ENCODE measurements at regions not wholly inside any gene's neighbourhood (a gene's known extent, or its start where the extent isn't known, plus 50 kb on each side); places are given as distances from the start of the nearest gene placed in this dataset.
"Not testable (repeated sequence)": the region's sequence is repeated elsewhere in the genome, so short reads cannot be mapped to it uniquely, and the experiment has no call there.

DNA sequence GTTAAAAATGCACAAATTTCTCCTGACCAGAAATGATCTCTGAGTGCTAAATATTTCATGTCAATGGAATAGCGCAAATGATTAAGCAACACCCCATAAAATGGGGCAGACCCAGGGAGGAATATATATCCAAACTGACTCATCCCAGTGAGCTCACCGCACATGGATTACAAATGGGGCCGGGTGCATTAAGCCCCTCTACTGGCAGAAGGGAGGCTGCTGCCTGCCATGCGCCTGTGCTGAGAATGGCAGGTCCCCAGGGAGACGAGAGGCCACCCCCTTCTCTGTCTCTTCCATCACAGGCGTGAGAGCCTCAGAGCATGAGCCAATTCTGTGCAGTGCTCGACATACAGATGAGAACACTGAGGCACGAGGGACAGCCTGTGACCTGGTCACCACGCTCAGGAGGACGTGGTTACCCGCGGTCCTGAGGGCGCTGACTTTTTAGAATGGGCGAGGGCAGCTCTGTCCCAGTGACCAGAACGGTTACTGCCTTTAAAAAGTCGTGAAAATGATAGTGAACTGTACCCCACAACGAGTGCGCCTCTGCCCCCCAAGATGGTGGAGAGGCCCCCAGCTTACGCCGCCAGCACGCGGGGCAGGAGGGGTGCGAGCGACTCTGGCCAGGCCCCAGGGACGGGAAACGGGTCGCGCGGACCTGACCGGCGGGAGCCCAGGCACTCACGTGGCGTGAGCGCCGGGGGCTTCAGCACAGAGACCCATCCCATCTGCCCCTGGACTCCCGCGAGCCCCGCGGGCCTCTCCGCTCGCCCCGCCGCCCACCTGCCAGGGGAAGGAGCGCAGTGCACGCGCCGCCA is 130.2 kb upstream of the ALDH3B2 start:
- DNase-seq (ENCODE audit: low read depth): not testable (repeated sequence)

DNA sequence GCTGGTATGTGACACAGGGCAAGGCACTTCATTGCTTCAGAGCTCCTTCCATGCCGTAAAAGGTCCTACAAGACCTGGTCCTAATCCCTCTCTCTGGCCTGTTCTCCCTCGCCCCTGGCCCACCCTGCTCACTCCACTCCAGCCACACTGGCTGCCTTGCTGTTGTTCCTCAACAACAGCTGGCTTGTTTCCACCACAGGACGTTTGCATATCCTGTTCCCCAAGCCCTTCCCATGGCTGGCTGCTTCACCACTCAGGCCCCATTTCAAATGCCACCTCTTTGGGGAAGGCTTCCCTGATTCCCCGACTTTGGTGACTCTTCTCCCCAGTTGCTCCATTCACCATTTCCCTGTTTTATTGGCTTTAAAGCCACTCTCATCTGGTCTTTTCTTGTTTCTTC is 129.1 kb upstream of the ALDH3B2 start:
- DNase-seq (ENCODE audit: low read depth): not testable (repeated sequence)

DNA sequence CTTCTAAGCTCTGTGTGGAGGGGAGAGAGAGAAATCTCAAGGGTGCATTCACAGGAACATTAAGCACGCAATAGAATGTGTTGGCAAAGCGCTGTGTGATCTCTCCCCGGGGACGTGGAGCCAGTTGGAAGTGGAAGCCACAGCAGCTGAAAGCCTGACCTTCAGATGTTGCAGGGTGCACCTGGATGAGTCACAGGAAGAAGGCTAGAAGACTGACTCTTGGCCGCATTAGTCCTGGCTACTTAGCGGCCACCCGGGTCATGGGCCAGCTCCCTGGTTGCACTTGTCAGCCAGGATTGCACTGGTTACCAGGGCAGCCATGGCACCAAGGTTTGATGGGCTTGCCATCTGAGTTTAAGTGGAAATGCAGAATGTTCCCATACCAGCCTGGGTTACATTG is 128.6 kb upstream of the ALDH3B2 start:
- not testable (repeated sequence) for DNase-seq (ENCODE audit: low read depth)

DNA sequence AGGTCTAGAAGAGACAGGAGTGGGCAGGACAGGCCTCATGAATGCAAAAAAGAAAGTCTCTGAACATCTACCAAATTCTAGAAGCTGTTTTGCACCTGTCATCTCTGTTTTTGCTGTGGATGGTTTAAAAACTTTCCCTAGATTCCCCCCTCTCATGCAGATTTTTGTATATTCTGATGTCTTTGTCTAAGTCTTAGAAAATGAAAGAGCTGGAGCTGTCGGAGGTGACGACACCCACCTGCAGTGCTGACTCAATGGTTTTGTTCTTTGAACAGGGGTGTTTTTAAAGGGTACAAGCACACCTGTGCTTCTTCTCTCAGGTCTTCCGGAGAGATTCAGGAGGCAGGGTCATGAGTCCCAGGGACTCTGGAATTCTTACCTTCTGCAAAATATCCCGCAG is 128.2 kb upstream of the ALDH3B2 start:
- not testable (repeated sequence) for DNase-seq (ENCODE audit: low read depth)

DNA sequence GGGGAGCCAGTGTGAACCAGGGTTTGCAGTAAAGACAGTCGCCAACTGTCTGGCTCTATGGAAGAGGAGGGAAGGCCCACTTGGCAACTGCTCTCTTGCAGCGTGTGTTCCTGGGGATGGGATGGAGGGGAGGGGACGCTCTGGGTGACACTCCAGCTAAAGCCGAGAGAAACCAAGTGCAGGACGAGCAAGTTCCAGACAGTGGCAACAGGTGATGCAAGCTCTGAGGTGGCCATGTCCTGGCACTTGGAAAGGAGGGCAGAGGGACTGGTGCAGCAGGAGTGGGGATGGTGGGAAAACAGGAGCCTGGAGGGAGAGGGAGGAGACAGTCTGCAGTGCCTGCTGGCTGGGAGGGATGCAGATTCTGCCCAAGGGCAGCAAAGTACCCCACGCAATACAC is 127.0 kb upstream of the ALDH3B2 start:
- not testable (repeated sequence) for DNase-seq (ENCODE audit: low read depth)

DNA sequence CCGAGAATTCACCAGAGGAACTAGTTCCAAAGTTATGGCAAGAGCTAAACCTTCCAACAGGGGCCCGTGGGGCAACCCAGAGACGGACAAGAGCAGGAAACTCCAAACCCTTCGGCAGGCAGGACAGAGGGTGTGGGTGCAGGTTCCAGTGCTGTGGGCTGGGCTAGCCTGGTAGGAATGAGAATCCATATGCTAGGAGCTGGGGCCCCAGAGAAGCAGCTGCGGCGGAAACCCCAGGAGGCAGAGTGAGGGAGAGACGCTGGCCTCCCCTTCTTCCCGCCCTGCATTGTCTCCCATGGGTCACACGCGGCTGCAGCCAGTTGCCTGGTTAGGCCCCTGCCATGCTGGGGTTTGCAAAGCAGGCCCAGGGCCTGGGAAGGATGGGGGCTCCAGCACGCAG is 126.2 kb upstream of the ALDH3B2 start:
- DNase-seq (ENCODE audit: low read depth): not testable (repeated sequence)

DNA sequence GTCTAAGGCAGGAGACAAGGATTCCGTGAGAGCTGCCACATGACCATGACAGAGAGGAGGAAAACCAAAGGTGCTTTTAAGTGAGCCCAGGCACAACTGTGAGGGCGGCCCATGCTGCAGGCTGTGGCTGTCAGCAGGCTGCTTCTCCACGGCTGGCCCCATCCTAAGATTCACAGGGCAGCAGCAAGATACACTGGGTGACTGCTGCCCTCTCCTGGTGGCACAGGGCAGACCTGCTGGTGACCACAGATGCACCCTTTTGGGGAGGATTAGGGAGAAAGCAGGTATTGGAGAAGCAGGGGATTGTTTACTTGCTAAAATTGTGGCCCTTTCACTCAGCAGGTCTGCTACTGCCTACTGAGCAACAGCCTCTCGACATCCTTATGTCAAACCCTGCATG is 125.4 kb upstream of the ALDH3B2 start:
- DNase-seq (ENCODE audit: low read depth): not testable (repeated sequence)

DNA sequence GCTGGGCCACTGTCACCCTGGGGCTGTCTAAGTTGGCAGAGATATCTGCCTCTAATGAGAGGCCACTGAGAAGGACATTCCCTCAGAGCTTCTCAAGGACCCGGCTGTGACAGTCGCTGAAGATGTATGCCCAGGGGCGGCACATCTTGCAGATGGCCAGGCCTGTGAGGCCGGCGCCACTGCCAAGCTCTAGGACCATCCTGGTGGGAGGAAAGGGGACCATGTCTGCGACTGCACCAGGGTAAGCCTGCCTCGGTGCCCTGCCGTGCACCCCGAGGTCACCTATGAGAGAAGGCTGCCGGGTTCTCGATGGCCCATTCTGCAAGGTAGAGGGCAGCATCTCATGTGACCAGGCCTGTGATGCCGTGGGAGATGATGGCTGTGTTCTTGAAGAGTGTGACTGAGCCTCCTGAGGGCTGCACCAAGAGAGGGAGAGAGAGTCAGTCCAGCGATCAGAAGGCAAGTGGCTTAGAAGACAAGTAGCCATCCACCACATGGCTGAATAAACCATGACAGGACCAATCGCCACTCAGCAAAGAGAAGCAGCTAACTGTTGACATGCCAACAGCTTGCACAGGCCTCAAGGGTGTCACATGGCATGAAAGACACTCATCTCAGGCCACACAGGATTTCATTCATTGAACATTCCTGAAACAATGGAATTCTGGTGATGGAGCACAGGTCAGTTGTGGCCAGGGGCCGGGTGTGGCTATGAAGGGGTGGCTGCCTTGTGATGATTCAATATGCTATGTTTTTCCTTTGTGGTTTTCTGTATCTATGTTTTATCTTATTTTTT is 123.5 kb upstream of the ALDH3B2 start:
- DNase-seq (ENCODE audit: low read depth): not testable (repeated sequence)

DNA sequence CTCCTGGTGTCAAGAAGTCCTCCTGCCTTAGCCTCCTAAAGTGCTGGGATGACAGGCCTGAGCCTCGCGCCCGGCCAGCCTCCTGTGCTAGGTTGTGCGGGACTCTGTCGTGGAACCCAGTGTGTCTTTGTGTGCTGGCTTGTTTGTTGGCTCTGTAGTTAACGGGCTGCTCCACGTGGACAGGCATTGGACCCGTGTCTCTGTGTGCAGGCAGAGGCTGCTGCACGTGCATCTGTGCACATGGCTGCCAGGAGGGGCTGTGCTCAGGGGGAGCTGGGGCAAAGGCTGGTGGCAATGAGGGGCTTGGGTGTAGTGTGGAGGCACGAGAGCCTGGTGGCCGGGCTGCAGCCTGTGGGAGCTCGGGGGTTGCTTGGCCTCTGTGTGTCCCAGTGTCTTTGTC is 121.3 kb upstream of the ALDH3B2 start:
- no peak for DNase-seq (ENCODE audit: low read depth)

DNA sequence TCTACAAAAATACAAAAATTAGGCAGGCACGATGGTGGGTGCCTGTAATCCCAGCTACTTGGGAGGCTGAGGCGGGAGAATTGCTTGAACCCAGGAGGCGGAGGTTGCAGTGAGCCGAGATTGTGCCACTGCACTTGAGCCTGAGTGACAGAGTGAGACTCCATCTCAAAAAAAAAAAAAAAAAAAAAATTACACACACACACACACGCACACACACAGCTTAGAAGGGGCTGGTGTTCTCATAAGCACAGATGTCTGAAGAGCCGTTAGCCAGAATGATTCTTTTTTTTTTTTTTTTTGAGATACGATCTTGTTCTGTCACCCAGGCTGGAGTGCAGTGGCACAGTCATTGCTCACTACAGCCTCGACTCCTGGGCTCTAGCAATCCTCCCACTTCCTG is 119.3 kb upstream of the ALDH3B2 start:
- DNase-seq (ENCODE audit: low read depth): not testable (repeated sequence)

DNA sequence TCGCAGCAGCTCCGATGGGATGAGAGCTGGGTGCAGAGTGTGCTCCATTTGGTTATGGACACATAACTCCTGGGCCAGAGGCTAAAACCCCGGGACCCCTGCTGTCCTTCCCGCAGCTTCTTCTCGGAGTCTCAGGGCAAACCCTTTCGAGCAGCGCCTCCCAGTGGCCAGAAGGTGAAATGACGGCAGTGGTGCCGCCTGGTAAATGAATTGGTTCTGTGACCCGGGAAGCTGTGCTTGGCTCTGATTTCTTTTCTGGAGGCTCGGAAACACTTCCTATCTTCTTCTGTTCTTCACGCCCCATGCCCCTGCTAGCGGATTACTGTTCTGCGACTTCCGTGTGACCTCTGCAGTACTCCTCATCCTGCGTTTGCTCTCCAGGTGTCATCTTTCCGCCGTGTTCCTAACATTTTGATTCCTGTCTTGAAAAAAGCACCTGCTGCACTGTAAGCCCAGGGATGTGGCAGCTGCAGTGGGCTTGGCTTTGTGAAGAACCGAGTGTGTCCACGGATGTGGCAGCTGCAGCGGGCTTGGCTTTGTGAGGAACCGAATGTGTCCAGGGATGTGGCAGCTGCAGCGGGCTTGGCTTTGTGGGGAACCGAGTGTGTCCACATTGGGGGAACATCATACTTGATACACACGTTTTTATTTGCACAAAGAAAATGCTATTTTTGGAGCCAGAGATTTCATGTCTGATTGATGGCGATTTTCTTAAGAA is 118.0 kb upstream of the ALDH3B2 start:
- peak; percentile 15 for DNase-seq (ENCODE audit: low read depth)

DNA sequence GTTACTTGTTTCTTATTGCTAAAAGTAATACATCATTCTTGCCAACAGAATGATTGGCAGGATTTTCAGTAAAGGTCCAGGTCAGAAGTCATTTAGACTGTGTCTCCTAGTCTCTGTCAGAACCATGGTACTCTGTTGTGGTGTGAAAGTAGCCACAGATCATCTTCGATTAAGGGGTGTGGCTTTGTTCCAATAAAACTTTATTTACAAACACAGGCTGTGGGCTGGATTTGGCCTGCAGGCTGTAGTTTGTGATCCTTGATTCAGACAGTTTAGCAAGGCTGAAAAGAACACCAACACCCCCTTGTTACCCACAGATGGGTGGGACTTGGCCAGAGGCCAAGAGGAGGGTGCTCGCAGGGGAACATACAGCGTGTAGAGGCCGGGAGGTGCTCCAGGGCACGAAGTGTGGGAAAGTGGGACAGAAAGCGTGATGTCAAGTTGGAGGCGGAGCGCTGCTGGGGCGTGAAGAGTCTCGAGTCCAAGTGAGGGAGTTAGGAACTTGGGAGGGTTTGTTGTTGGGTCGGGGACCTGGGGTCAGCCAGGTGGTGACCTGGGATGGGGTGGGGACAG is 117.3 kb upstream of the ALDH3B2 start:
- DNase-seq (ENCODE audit: low read depth): not testable (repeated sequence)

DNA sequence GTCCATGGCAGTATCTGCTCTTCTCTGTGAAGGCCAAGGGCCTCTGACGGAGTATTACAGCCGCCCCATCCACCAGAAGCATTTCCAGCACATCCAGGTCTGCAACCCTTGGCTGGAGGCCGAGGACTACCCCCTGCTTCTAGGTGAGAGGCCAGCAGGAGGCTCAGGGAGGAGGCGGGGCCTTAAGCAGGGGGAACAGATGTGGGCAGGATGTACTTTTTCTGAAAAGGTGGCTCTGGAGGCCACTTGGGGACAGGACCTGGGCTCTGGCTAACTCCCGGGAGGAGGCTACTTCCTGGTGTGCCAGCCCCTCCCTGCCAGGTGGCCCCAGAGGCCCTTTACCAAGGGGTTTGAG is 113.9 kb upstream of the ALDH3B2 start:
- DNase-seq (ENCODE audit: low read depth): not testable (repeated sequence)

DNA sequence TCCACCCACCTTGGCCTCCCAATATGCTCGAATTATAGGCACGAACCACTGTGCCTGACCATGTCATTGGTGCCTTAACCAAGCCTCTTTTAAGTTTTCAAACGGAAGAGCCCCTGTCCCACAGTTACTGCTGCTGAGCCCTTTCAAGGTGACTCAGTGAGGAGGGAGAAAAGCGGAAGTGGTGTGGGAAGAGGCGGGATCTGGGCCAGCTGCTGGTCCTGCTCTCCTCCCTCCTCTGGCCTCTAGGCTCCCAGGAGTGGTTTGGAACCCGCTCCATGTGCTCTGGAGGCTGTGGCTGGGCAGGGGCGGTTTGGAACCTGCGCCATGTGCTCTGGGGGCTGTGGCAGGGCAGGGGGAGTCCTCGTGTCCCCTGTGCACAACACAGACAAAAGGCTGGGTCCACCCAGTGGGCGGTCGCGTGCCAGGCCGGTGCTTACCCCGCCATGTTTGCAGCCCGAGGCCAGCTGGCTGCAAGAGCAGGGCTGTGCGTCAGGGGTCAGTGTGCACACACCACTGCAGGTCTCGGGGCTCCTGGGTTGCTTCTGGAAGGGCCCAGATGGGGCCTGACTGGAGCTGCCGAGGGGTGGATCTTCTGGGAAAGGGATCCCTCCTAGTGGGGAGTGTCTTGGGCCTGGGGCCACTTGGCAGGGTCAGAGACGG is 113.4 kb upstream of the ALDH3B2 start:
- DNase-seq (ENCODE audit: low read depth): not testable (repeated sequence)

DNA sequence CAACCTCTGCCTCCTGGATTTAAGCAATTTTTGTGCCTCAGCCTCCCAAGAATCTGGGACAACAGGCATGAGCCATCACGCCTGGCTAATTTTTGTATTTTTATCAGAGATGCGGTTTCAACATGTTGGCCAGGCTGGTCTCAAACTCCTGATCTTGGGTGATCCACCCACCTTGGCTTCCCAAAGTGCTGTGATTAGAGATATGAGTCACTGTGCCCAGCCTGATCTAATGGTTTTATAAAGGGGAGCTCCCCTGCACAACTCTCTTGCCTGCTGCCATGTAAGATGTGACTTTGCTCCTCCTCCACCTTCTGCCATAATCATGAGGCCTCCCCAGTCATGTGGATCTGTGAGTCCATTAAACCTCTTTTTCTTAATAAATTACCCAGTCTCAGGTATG is 107.5 kb upstream of the ALDH3B2 start:
- DNase-seq (ENCODE audit: low read depth): not testable (repeated sequence)

DNA sequence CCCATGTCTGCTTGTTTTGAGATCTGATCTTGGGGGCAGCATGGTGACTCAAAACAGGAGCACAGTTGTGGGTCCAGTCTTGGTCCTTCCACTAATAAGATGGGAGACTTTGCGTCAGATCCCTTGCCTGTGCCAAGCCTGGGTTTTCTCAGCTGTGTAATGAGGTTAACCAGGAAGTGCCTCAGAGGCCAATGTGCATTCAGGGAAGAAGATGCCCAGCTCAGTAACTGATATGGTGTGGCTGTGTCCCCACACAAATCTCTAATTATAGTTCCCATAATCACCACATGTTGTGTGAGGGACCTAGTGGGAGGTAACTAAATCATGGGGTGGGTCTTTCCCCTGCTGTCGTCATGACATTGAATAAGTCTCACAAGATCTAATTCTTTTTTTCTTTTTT is 107.1 kb upstream of the ALDH3B2 start:
- not testable (repeated sequence) for DNase-seq (ENCODE audit: low read depth)

DNA sequence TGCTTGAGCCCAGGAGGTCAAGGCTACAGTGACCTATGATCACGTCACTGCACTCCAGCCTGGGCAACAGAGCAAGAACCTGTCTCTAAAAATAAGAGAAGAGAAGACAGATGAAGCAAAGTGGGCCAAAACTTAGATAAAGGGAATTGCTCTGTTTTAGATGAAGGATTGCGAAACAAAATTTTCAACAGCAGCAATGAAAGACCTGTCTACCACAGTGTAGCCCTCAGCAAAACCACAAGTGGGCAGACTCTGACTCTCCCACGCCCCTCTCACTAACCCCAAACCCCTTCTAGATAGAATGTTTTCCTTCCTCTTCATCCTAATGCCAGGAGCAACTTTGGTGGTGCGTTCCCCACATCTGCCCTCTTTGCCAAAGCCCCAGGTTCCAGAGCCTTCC is 105.6 kb upstream of the ALDH3B2 start:
- DNase-seq (ENCODE audit: low read depth): no peak

DNA sequence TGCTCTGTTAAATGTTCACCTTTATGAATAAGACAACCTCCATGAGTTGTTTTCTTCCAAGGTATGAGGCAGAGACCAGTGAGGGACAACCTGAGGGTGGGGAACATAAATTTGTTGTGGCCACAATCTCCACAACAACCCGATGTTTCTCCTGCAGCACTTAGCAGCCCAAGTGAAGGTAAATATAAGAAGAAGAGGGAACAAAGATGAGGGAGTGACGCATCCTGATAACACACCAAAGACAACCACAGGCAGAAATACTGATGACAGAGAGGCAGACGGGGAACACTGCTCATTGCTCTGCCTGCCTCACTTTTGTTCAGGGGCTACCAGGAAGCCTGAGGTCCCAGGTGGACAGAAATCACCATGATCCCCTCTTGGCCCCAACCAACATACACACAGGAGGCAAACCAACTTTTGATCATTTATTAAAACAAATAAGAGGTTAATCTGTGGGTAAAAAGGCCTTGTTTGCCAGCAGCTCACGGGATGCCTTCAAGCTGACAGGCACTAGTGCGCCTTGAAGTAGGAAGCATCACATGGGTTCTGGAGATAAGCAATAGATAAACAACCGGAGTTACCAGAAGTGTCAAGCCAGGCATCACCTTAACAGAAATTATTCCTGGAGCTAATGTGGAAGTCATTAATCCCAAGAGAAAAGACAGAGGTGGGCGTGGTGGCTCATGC is 104.9 kb upstream of the ALDH3B2 start:
- not testable (repeated sequence) for DNase-seq (ENCODE audit: low read depth)

DNA sequence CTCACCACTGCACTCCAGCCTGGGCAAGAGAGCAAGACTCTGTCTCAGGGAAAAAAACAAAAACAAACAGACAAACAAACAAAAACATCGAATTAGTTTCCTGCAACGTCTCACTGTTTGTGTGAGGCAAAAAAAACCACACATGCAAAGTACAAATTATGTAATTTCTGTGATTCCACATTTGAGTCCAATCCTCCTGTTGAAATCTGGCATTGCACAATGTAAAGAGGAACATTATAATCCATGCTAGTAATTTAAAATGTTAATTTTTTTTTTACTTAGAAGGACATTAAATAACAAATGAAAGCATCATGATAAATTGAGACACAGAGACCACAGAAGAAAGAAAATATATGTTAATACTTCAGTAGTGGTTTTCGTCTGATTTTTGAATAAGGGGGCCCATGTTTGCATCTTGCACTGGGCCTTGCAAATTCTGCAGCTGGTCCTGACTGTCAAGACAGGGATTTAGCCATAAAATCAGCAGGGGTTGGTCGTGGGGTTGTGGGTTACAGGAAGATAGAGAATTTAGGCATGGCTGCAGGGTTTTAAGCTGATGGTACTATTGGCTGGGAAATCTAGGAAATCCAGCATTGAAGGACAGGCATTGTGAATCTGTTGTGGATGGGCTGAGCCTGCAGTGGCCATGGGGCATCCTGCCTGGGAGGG is 102.6 kb upstream of the ALDH3B2 start:
- no peak for DNase-seq (ENCODE audit: low read depth)

DNA sequence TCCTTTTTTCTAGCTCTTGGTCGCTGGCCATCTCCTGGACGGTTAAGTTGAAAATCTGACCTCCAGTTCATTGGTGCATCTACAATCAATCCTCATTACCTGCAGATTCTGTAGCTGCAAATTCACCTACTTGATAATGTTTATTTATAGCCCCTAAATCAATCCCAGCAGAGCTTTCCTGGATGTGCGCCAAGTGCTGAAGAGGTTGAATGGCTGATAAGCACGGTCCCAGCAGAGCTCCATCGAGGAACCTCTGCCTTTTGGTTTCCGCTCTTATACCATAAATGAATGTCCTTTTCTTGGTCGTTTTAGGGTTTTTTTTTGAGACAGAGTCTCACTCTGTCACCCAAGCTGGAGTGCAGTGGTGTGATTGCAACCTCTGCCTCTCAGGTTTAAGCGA is 99.8 kb upstream of the ALDH3B2 start:
- DNase-seq (ENCODE audit: low read depth): not testable (repeated sequence)
